CD4-positive, alpha-beta T cell (primary cell): ENCODE measurements at regions not wholly inside any gene's neighbourhood (a gene's known extent, or its start where the extent isn't known, plus 50 kb on each side); places are given as distances from the start of the nearest gene placed in this dataset.

Experiments
- ATAC-seq: fragments of 200-7000 bp; cut with Tn5 transposase; one replicate; pipeline ENCODE4 v1.10.0; 2022; ENCODE audit warnings: mild to moderate bottlenecking; ENCODE audit not compliant: poor library complexity
- CTCF ChIA-PET: fragments of 350-600 bp; sonication (Branson Sonifier 250); formaldehyde crosslinking; loops from one replicate; lab custom pipeline; 2021; ENCODE audit warnings: antibody characterized with exemption, inconsistent platforms; lab: Charles Lee
- POLR2A ChIA-PET: fragments of 350-600 bp; sonication (Branson Sonifier 250); formaldehyde crosslinking; loops from one replicate; lab custom pipeline; 2021; ENCODE audit warnings: antibody characterized with exemption, inconsistent platforms; lab: Charles Lee
- DNase-seq, 14 experiments: peaks; one replicate each; pipeline ENCODE4 v3.0.0-alpha.2; 2013 to 2020; ENCODE audit warnings: mixed read lengths in 2 of 14
- H3K27ac ChIP-seq, 2 donors: one replicate each; pipeline versions ENCODE4 v1.5.1 to v1.7.0; 2013; ENCODE audit warnings: low read length in 2 of 2, low read depth in 1 of 2, mild to moderate bottlenecking in 1 of 2
- H3K27me3 ChIP-seq, 2 experiments: 1 replicate in 1 of 2; 2 replicates in 1 of 2; pipeline versions ENCODE4 v1.6.1 to v1.7.0; 2013; ENCODE audit warnings: low read length in 2 of 2, control low read depth in 1 of 2, mild to moderate bottlenecking in 1 of 2, moderate library complexity in 1 of 2; ENCODE audit not compliant: insufficient read depth in 2 of 2, control insufficient read depth in 1 of 2
- H3K36me3 ChIP-seq: one replicate; pipeline ENCODE4 v1.6.1; 2013; ENCODE audit warnings: low read length, control low read depth; ENCODE audit not compliant: insufficient read depth
- H3K4me1 ChIP-seq: one replicate; pipeline ENCODE4 v1.6.1; 2013; ENCODE audit warnings: low read length, control low read depth; ENCODE audit not compliant: insufficient read depth
- H3K4me3 ChIP-seq: one replicate; pipeline ENCODE4 v1.5.1; 2013; ENCODE audit warnings: mild to moderate bottlenecking, low read length, moderate library complexity
- H3K9me3 ChIP-seq, 2 experiments: 1 replicate in 1 of 2; 2 replicates in 1 of 2; pipeline versions ENCODE4 v1.6.1 to v1.7.0; 2013; ENCODE audit warnings: low read length in 2 of 2, mild to moderate bottlenecking in 2 of 2, control low read depth in 1 of 2, moderate library complexity in 1 of 2; ENCODE audit not compliant: control insufficient read depth in 1 of 2, insufficient read depth in 1 of 2
- H3K27ac Mint-ChIP-seq: one replicate; pipeline ENCODE4 v1.8.0; 2020; ENCODE audit warnings: mixed read lengths
- H3K27me3 Mint-ChIP-seq: one replicate; pipeline ENCODE4 v1.8.0; 2021; ENCODE audit warnings: mixed read lengths
- H3K36me3 Mint-ChIP-seq: one replicate; pipeline ENCODE4 v1.8.0; 2021; ENCODE audit warnings: low read depth, mixed read lengths
- H3K4me1 Mint-ChIP-seq: one replicate; pipeline ENCODE4 v1.8.0; 2021; ENCODE audit warnings: low read depth, mixed read lengths
- H3K4me3 Mint-ChIP-seq: one replicate; pipeline ENCODE4 v1.8.0; 2020; ENCODE audit warnings: mild to moderate bottlenecking, mixed read lengths
- H3K9me3 Mint-ChIP-seq: one replicate; pipeline ENCODE4 v1.8.0; 2020; ENCODE audit warnings: mixed read lengths
- intact Hi-C, 2 experiments: fragments of 100-400 bp; cut with DNase I in 1 of 2; cut with micrococcal nuclease in 1 of 2; formaldehyde crosslinking; loops; one replicate each; pipeline versions ENCODE4 v1.15.1 to v1.9.0; 2023 to 2025; cut with DNase I, micrococcal nuclease
- TF ChIP-seq, protein P1 (sequence below): fragments of 200-600 bp; IDR thresholded peaks from one replicate; pipeline ENCODE4 v1.8.0; 2022; ENCODE audit warnings: antibody characterized with exemption, mild to moderate bottlenecking

DNA sequence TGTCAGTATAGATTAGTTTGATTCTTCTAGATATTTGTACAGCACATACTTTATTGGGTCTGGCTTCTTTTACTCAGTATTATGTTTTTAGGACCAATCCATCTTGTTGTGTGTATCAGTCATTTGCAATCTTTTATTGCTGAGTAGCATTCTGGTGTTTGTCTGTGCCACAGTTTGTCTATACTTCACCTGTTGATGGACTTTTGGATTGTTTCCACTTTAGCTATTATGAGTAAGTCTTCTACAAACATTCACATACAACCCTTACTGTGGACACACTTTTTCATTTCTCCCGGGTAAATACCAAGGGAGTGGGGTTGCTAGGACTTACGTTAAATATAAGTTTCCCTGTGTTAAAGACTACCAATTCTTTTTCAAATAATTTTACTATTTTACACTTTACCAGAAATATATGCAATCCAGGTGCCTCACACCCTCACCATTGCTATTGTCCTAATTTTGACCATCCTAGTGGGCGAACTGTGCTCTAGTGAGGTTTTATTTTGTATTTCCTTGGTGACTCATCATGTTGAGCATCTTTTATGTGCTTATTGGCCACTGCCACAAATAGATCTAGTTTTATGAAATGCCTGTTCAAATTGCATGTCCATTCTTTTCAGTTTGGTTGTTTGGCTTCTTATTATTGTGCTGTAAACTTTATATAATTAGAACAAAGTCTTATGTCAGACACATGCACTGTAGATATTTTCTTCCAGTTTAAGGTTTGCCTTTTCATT lies 304.7 kb upstream of the TMTC1 start:
- ChIA-PET POLR2A (no interaction called here), CTCF (no interaction called here)
- Histone ChIP-seq H3K27me3 (no peaks in the 10 kb centered on the region), H3K9me3 (no peaks in the 10 kb centered on the region), H3K36me3 (no peaks in the 10 kb centered on the region), H3K4me1 (no peaks in the 10 kb centered on the region), H3K4me3 (no peak overlapping the region), H3K27ac (no peak overlapping the region)
- Mint-ChIP-seq H3K4me1 (no peaks in the 10 kb centered on the region), H3K4me3 (no peak overlapping the region), H3K9me3 (no peaks in the 10 kb centered on the region), H3K27me3 (no peaks in the 10 kb centered on the region), H3K27ac (no peak overlapping the region), H3K36me3 (no peaks in the 10 kb centered on the region)
- intact Hi-C loops, result no loop called here
- DNase-seq (no peak), ATAC-seq (no peak)
- TF ChIP-seq, protein P1, sequence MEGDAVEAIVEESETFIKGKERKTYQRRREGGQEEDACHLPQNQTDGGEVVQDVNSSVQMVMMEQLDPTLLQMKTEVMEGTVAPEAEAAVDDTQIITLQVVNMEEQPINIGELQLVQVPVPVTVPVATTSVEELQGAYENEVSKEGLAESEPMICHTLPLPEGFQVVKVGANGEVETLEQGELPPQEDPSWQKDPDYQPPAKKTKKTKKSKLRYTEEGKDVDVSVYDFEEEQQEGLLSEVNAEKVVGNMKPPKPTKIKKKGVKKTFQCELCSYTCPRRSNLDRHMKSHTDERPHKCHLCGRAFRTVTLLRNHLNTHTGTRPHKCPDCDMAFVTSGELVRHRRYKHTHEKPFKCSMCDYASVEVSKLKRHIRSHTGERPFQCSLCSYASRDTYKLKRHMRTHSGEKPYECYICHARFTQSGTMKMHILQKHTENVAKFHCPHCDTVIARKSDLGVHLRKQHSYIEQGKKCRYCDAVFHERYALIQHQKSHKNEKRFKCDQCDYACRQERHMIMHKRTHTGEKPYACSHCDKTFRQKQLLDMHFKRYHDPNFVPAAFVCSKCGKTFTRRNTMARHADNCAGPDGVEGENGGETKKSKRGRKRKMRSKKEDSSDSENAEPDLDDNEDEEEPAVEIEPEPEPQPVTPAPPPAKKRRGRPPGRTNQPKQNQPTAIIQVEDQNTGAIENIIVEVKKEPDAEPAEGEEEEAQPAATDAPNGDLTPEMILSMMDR, result no peak

DNA sequence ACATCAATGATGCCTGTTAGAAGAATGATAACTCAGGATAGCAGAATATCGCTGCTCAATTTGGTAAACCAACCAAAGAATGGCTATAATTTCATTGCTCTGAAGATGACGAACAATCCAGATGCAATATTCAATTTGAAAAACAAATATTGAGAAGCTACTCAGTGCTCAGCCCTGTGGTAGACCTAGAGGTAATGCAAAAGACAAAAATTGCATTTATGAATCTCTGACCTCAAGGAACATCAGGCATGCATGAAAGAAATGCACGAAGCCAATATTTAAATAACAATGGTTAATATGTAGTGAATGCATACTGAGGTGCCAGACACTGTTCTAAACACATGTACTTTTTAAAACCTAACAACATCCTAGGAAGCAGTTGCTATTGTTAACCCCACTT lies 298.6 kb upstream of the TMTC1 start:
- POLR2A ChIA-PET, result no interaction called here
- no peaks in the 10 kb centered on the region for H3K9me3 ChIP-seq
- no peaks in the 10 kb centered on the region for H3K36me3 ChIP-seq
- Mint-ChIP-seq H3K4me1 (no peaks in the 10 kb centered on the region), H3K36me3 (no peaks in the 10 kb centered on the region), H3K9me3 (no peaks in the 10 kb centered on the region), H3K27me3 (no peaks in the 10 kb centered on the region), H3K27ac (no peak overlapping the region), H3K4me3 (no peak overlapping the region)
- DNase-seq (no peak), ATAC-seq (no peak)
- intact Hi-C loops, result no loop called here
- CTCF ChIA-PET, result no interaction called here
- no peak overlapping the region for H3K4me3 ChIP-seq
- no peaks in the 10 kb centered on the region for H3K27me3 ChIP-seq
- TF ChIP-seq, protein P1, result no peak
- no peaks in the 10 kb centered on the region for H3K4me1 ChIP-seq
- no peak overlapping the region for H3K27ac ChIP-seq

DNA sequence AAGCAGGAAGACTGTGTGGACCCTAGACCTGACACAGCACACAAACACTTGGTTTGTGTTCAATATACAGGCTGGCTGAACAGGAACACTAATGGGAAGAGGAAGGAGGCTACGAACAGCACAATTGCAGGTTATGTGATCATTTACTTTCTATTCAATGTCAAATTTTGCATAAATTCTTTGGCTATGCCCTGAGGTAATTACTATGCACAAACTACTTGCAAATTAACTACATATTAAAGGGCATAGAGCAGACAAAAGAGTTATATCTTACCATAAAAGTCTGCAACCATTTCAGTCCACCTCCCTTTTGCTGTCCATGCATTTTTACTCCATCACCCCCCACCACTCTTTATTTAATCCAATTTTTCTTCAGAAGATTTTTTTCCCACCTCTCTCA lies 291.2 kb upstream of the TMTC1 start:
- ATAC-seq (no peak), DNase-seq (no peak)
- no peaks in the 10 kb centered on the region for H3K4me1 ChIP-seq
- no peaks in the 10 kb centered on the region for H3K4me1 Mint-ChIP-seq
- H3K4me3 ChIP-seq, result no peak overlapping the region
- no peaks in the 10 kb centered on the region for H3K36me3 Mint-ChIP-seq
- H3K9me3 Mint-ChIP-seq, result no peaks in the 10 kb centered on the region
- intact Hi-C loops, result no loop called here
- ChIA-PET POLR2A (no interaction called here), CTCF (no interaction called here)
- no peak overlapping the region for H3K4me3 Mint-ChIP-seq
- TF ChIP-seq, protein P1, result no peak
- H3K9me3 ChIP-seq, result peaks cover 0 to 3% of the 10 kb centered on the region in 2 experiments
- no peaks in the 10 kb centered on the region for H3K36me3 ChIP-seq
- H3K27me3 Mint-ChIP-seq, result no peaks in the 10 kb centered on the region
- H3K27ac Mint-ChIP-seq, result no peak overlapping the region
- no peak overlapping the region for H3K27ac ChIP-seq
- no peaks in the 10 kb centered on the region for H3K27me3 ChIP-seq
